GM12875 (cell line): ENCODE measurements at regions not wholly inside any gene's neighbourhood (a gene's known extent, or its start where the extent isn't known, plus 50 kb on each side); places are given as distances from the start of the nearest gene placed in this dataset.
A peak's percentile ranks its signal among the peaks of the same experiment; 100 is the strongest.
"Not testable (repeated sequence)": the region's sequence is repeated elsewhere in the genome, so short reads cannot be mapped to it uniquely, and the experiment has no call there.

Experiments
- H3K4me3 ChIP-seq: one replicate; pipeline ENCODE4 v1.5.1; 2011; ENCODE audit warnings: low read depth, low read length, control low read depth
- CTCF ChIP-seq: IDR thresholded peaks from 2 replicates; pipeline ENCODE4 v1.5.1; 2011; ENCODE audit warnings: low read depth, mild to moderate bottlenecking, control low read depth, inconsistent platforms, low read length, moderate library complexity, borderline replicate concordance; ENCODE audit not compliant: insufficient read depth

GRCh38 chr16:9154567-9155410 is 63.3 kb downstream of the HAPSTR1 start:
- no peak for TF ChIP-seq CTCF
- no peak overlapping the region for H3K4me3 ChIP-seq

GRCh38 chr16:9155871-9156270 is 64.4 kb downstream of the HAPSTR1 start:
- H3K4me3 ChIP-seq = no peak overlapping the region
- TF ChIP-seq CTCF = no peak

DNA sequence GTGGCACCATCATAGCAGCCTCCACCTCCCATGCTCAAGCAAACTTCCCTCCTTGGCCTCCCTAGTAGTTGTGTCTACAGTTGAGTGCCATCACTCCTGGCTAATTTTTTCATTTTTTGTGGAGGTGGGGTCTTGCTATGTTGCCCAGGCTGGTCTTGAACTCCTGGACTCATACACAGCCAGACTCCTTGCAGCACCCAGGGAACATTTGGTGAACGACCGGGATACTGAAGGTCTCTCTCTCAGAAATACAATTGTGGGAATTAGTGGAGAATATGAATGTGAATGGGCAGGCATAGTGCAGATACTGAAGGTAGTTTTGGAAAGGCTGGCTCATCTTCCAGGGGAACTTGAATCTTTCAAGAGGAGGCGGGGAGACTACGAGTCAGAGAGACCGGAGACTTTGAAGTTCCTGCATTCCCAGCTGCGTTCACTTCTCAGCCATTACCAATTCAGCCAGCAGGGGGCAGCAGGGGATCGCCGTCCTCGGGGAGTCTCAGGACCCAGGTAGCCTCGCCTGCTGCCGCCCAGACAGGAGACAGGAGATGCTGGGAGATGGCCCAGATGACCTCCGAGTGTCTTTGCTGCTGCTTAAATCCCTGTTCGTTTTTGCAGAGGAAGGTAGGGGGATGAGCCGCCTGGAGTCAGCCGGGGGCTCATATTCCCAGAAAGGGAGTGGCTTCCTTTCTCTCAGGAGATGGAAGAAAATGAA is 68.6 kb downstream of the HAPSTR1 start:
- TF ChIP-seq CTCF = peak; percentile 67
- H3K4me3 ChIP-seq = no peak overlapping the region

DNA sequence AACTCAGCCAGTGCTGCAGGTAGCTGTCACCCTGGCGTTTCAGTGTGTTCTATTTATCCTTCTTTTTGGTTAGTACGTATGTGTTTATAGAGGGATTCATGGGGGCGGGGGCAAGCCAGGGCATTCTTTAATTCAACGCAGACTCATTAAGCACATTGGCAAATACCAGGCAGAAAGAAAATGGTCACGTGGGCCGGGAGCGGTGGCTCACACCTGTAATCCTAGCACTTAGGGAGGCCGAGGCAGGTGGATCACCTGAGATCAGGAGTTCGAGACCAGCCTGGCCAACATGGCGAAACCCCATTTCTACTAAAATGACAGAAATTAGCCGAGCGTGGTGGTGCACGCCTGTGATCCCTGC is 69.1 kb downstream of the HAPSTR1 start:
- TF ChIP-seq CTCF = no peak
- H3K4me3 ChIP-seq = no peak overlapping the region

- no peak for TF ChIP-seq CTCF
- no peak overlapping the region for H3K4me3 ChIP-seq
These were observed 74.2 kb downstream of the HAPSTR1 start for GRCh38 chr16:9165681-9166080.

GRCh38 chr16:9166326-9166993 is 75.0 kb downstream of the HAPSTR1 start:
- not testable (repeated sequence) for H3K4me3 ChIP-seq

DNA sequence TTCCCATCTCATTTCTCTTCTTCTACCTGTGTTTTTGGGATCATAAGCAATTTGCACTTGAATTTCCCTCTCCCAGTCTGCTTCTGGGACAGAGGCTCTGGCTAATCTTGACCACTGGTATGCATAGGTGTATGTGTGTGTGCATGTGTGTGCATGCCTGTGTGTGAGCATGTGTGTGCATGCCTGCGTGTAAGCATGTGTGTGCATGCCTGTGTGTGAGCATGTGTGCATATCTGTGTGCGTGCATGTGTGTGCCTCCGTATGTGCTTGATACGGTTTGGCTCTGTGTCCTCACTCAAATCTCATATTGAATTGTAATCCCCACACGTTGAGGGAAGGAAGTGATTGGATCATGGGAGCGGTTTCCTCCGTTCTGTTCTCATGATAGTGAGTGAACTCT is 77.7 kb downstream of the HAPSTR1 start:
- no peak overlapping the region for H3K4me3 ChIP-seq
- TF ChIP-seq CTCF = no peak
